ENCODE measurements at regions not wholly inside any gene's neighbourhood (a gene's known extent, or its start where the extent isn't known, plus 50 kb on each side); places are given as distances from the start of the nearest gene placed in this dataset.
"Not testable (repeated sequence)": the region's sequence is repeated elsewhere in the genome, so short reads cannot be mapped to it uniquely, and the experiment has no call there.

GRCh38 chr6:60944803-60945202 lies 1341.2 kb downstream of the KHDRBS2 start:
- not testable (repeated sequence) for TF ChIP-seq CTCF (conservative IDR thresholded peaks at IDR 0.05); EZH2 (IDR thresholded peaks at IDR 0.05; ENCODE audit: low read depth)

All from PC-9 (cell line).